MCF 10A (cell line): ENCODE measurements at regions not wholly inside any gene's neighbourhood (a gene's known extent, or its start where the extent isn't known, plus 50 kb on each side); places are given as distances from the start of the nearest gene placed in this dataset.

Experiments
- BruUV-seq: library from RNA; stranded (reverse); fragments of 400-500 nt; replicated peaks from 2 replicates; lab custom pipeline; 2021; lab: Mats Ljungman, UMichigan
- CTCF ChIA-PET: fragments of 300-600 bp; sonication (Branson Sonifier 250); formaldehyde crosslinking; extraction: SDS; loops from one replicate; lab custom pipeline; 2021; ENCODE audit warnings: antibody characterized with exemption, inconsistent platforms; lab: Yijun Ruan, JAX
- POLR2A ChIA-PET: fragments of 300-600, 350-650 bp; sonication (Branson Sonifier 250); formaldehyde crosslinking; extraction: SDS; loops from one replicate; lab custom pipeline; 2020; ENCODE audit warnings: antibody characterized with exemption, inconsistent platforms; lab: Yijun Ruan, JAX
- DNase-seq: peaks from one replicate; pipeline ENCODE4 v3.0.0-alpha.2; 2018; ENCODE audit not compliant: unreplicated experiment
- H3K27ac Mint-ChIP-seq: one replicate; pipeline ENCODE4 v1.8.0; 2022; ENCODE audit warnings: mild to moderate bottlenecking, low read depth, mixed read lengths; ENCODE audit not compliant: unreplicated experiment
- H3K27me3 Mint-ChIP-seq: one replicate; pipeline ENCODE4 v1.8.0; 2022; ENCODE audit warnings: mixed read lengths; ENCODE audit not compliant: insufficient read depth, unreplicated experiment
- H3K36me3 Mint-ChIP-seq: one replicate; pipeline ENCODE4 v1.8.0; 2022; ENCODE audit warnings: mild to moderate bottlenecking, moderate library complexity, mixed read lengths; ENCODE audit not compliant: insufficient read depth, unreplicated experiment
- H3K4me1 Mint-ChIP-seq: one replicate; pipeline ENCODE4 v1.8.0; 2022; ENCODE audit warnings: mixed read lengths; ENCODE audit not compliant: insufficient read depth, unreplicated experiment
- H3K4me3 Mint-ChIP-seq: one replicate; pipeline ENCODE4 v1.8.0; 2022; ENCODE audit warnings: mild to moderate bottlenecking, moderate library complexity, mixed read lengths; ENCODE audit not compliant: unreplicated experiment
- H3K9me3 Mint-ChIP-seq: one replicate; pipeline ENCODE4 v1.8.0; 2022; ENCODE audit warnings: mixed read lengths; ENCODE audit not compliant: unreplicated experiment
- CTCF ChIP-seq: fragments of 200-600 bp; IDR thresholded peaks from one replicate; pipeline ENCODE4 v1.8.0; 2022; ENCODE audit warnings: antibody characterized with exemption, mild to moderate bottlenecking; ENCODE audit not compliant: unreplicated experiment
- intact Hi-C: fragments of 100-400 bp; cut with micrococcal nuclease; formaldehyde crosslinking; loops from 2 replicates; pipeline ENCODE4 v1.14.1; 2022

- CTCF ChIA-PET: no interaction called here
- H3K27me3 Mint-ChIP-seq: no peaks in the 10 kb centered on the region
- intact Hi-C loops: no loop called here
- H3K4me3 Mint-ChIP-seq: no peak overlapping the region
- H3K4me1 Mint-ChIP-seq: no peaks in the 10 kb centered on the region
- no peak overlapping the region for H3K27ac Mint-ChIP-seq
- POLR2A ChIA-PET: no interaction called here
- H3K9me3 Mint-ChIP-seq: no peaks in the 10 kb centered on the region
- H3K36me3 Mint-ChIP-seq: no peaks in the 10 kb centered on the region
- DNase-seq: no peak
- BruUV-seq: no TSS peak
- no peak for TF ChIP-seq CTCF
Observed at GRCh38 chr9:28853477-28853876, 1280.2 kb upstream of the C9orf72 start.

- BruUV-seq: no TSS peak
- TF ChIP-seq CTCF: no peak
- H3K9me3 Mint-ChIP-seq: no peaks in the 10 kb centered on the region
- ChIA-PET POLR2A (interaction anchor here (0.6 to 1.3 kb wide), 3 partner anchors 12 to 96 kb away, joined by 3 read pairs; no protein-coding TSS in a partner anchor), CTCF (interaction anchor here (0.7 kb wide), 1 partner anchor 32 kb away, joined by 4 read pairs; no protein-coding TSS in a partner anchor)
- no peaks in the 10 kb centered on the region for H3K27me3 Mint-ChIP-seq
- peaks cover 6% of the 10 kb centered on the region for H3K4me1 Mint-ChIP-seq
- DNase-seq: no peak
- no peak overlapping the region for H3K27ac Mint-ChIP-seq
- no peak overlapping the region for H3K4me3 Mint-ChIP-seq
- intact Hi-C loops: no loop called here
- no peaks in the 10 kb centered on the region for H3K36me3 Mint-ChIP-seq
Observed at GRCh38 chr9:28866951-28867350, 1293.7 kb upstream of the C9orf72 start.

DNA sequence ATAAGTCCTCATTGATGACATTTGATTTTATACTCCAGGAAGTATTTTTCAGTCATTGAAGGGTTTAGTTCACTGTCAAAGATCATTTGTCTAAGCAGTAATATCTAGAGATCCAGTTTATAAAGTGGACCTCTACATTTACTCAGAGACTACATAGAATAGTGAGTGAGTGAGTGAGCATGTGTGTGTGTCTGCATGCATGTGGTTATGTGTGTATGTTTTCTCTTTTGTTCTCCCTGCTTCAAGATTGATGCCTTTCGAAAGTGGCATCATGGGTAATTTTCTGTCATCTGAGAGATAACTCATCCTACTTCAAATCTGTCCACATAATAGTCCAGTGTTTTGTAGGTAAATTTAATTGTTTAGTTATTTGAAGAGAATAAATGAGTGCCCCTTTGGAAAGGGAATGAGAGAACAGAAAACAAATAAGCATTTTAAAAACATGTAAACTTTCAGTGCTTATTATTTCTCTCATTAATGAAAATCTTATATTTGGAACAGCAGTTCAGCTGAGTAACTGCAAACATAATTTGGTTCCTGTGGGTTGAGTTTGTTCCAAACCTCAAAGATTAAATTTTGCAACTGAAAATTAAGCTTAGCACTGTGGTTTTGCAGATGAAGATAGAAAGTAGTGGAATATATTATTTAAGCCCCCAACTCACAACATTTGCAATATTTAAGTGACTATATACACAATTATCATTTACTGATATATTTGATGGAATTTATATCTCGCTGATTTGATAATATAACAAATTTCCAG is 1295.1 kb upstream of the C9orf72 start:
- H3K36me3 Mint-ChIP-seq: no peaks in the 10 kb centered on the region
- no peaks in the 10 kb centered on the region for H3K27me3 Mint-ChIP-seq
- H3K27ac Mint-ChIP-seq: no peak overlapping the region
- POLR2A ChIA-PET: interaction anchor here (1.3 kb wide), 1 partner anchor 11 kb away, joined by 3 read pairs; no protein-coding TSS in a partner anchor
- no peak for TF ChIP-seq CTCF
- H3K9me3 Mint-ChIP-seq: no peaks in the 10 kb centered on the region
- H3K4me1 Mint-ChIP-seq: peaks cover 6% of the 10 kb centered on the region
- intact Hi-C loops: no loop called here
- CTCF ChIA-PET: interaction anchor here (0.7 to 1.2 kb wide), 3 partner anchors 19 to 1548 kb away, joined by 3 to 4 read pairs (median 3); no protein-coding TSS in a partner anchor
- H3K4me3 Mint-ChIP-seq: no peak overlapping the region
- BruUV-seq: no TSS peak
- no peak for DNase-seq

DNA sequence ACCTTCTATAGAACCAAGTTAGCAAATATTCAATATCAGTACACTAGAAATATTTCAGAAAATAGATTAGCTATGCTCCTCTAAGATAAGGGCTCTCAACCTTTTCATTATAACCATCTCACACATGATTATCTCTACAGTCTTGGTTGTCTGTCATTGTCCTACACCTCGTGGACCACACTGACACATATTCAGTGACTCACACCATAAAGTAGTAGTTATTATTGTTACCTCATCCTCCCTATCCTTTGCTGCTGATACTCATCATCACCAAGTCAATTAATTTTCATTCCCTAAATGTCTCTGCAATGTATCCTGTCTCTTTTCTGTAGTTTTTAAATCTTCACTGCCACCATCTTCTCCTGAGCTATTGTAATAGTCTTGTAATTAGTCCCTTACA is 1309.2 kb upstream of the C9orf72 start:
- Mint-ChIP-seq H3K36me3 (no peaks in the 10 kb centered on the region), H3K4me3 (no peak overlapping the region), H3K27me3 (no peaks in the 10 kb centered on the region), H3K27ac (no peak overlapping the region), H3K9me3 (no peaks in the 10 kb centered on the region), H3K4me1 (peaks cover 6% of the 10 kb centered on the region)
- POLR2A ChIA-PET: no interaction called here
- intact Hi-C loops: no loop called here
- DNase-seq: no peak
- no peak for TF ChIP-seq CTCF
- CTCF ChIA-PET: no interaction called here
- no TSS peak for BruUV-seq
